GM13977 (cell line): ENCODE measurements at regions not wholly inside any gene's neighbourhood (a gene's known extent, or its start where the extent isn't known, plus 50 kb on each side); places are given as distances from the start of the nearest gene placed in this dataset.
"Not testable (repeated sequence)": the region's sequence is repeated elsewhere in the genome, so short reads cannot be mapped to it uniquely, and the experiment has no call there.

Experiments used
- DNase-seq: peaks from one replicate; pipeline ENCODE4 v3.0.0; 2012; ENCODE audit warnings: low spot score
- CTCF ChIP-seq: IDR thresholded peaks from 2 replicates; pipeline ENCODE4 v1.5.1; 2012; ENCODE audit warnings: mild to moderate bottlenecking, control low read depth; ENCODE audit not compliant: insufficient read depth; ENCODE audit errors: extremely low read depth, missing control alignments
- in situ Hi-C: fragments of 300-500 bp; cut with MboI; formaldehyde crosslinking; loops from one replicate; pipeline ENCODE4 v1.12.0; 2022; ENCODE audit warnings: low sequenced_read_pairs, low pct_unique_long_range_greater_than_20kb, mixed read lengths, inconsistent platforms; ENCODE audit not compliant: unreplicated experiment

- no peak for TF ChIP-seq CTCF
- no peak for DNase-seq
- in situ Hi-C loops = no loop called here
Observed at GRCh38 chr5:118522626-118523025, 465.7 kb downstream of the DTWD2 start.

- in situ Hi-C loops = no loop called here
- no peak for TF ChIP-seq CTCF
- DNase-seq = no peak
Observed at GRCh38 chr5:118520771-118521415, 467.5 kb downstream of the DTWD2 start.

GRCh38 chr5:118519466-118519865, 468.9 kb downstream of the DTWD2 start:
- DNase-seq = no peak
- no peak for TF ChIP-seq CTCF
- in situ Hi-C loops = no loop called here

- no peak for DNase-seq
- TF ChIP-seq CTCF = no peak
- in situ Hi-C loops = no loop called here
Observed at GRCh38 chr5:118518720-118519119, 469.6 kb downstream of the DTWD2 start.

- in situ Hi-C loops = no loop called here
- DNase-seq = no peak
- no peak for TF ChIP-seq CTCF
Observed at GRCh38 chr5:118511846-118512245, 476.5 kb downstream of the DTWD2 start.

GRCh38 chr5:118506217-118506852, 482.0 kb downstream of the DTWD2 start:
- no peak for DNase-seq
- TF ChIP-seq CTCF = no peak
- in situ Hi-C loops = no loop called here

GRCh38 chr5:118502232-118502631, 486.1 kb downstream of the DTWD2 start:
- in situ Hi-C loops, DNase-seq: not testable (repeated sequence)
